ENCODE measurements at regions not wholly inside any gene's neighbourhood (a gene's known extent, or its start where the extent isn't known, plus 50 kb on each side); places are given as distances from the start of the nearest gene placed in this dataset.

DNA sequence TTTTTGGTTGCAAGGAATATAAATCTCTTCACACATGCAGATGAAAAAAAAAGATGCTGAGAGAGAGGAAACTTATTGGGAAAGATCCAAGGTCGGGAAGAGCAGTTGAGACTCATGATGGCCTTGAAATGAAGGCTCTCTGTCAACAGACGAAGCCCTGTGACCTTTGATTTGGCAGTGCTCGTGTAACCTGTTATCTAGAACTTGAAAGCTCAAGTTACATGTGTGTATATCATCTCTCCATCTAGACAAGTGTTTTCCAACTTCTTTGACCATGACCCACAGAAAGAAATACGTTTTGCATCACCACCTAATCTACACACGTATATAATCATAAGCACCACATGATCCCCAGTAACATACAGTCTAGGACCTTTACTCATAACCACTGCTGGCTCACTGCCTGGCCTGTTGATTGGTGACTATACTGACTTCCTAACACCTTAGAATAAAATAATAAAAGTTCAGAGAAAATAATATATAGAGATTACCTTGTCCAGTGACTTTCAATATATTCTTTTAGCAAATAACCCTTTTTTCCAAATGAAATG is 319.0 kb upstream of the PKDCC start:
- TF ChIP-seq, protein P1, sequence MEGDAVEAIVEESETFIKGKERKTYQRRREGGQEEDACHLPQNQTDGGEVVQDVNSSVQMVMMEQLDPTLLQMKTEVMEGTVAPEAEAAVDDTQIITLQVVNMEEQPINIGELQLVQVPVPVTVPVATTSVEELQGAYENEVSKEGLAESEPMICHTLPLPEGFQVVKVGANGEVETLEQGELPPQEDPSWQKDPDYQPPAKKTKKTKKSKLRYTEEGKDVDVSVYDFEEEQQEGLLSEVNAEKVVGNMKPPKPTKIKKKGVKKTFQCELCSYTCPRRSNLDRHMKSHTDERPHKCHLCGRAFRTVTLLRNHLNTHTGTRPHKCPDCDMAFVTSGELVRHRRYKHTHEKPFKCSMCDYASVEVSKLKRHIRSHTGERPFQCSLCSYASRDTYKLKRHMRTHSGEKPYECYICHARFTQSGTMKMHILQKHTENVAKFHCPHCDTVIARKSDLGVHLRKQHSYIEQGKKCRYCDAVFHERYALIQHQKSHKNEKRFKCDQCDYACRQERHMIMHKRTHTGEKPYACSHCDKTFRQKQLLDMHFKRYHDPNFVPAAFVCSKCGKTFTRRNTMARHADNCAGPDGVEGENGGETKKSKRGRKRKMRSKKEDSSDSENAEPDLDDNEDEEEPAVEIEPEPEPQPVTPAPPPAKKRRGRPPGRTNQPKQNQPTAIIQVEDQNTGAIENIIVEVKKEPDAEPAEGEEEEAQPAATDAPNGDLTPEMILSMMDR (IDR thresholded peaks at IDR 0.05; ENCODE audit: low read depth, low read length) = no peak
- no peak overlapping the region for H3K27ac ChIP-seq
- no peaks in the 10 kb centered on the region for H3K9me3 ChIP-seq (ENCODE audit: severe bottlenecking)
- no peaks in the 10 kb centered on the region for H3K36me3 ChIP-seq
- no peaks in the 10 kb centered on the region for H3K27me3 ChIP-seq (ENCODE audit: insufficient read depth, low read depth, severe bottlenecking)
- no peak overlapping the region for H3K4me3 ChIP-seq (ENCODE audit: low read depth, low read length)
- DNase-seq = no peak

- TF ChIP-seq, protein P1 (IDR thresholded peaks at IDR 0.05; ENCODE audit: low read depth, low read length) = no peak
- no peak for DNase-seq
- no peak overlapping the region for H3K4me3 ChIP-seq (ENCODE audit: low read depth, low read length)
- H3K36me3 ChIP-seq = no peaks in the 10 kb centered on the region
- H3K27ac ChIP-seq = no peak overlapping the region
- H3K9me3 ChIP-seq (ENCODE audit: severe bottlenecking) = no peaks in the 10 kb centered on the region
- no peaks in the 10 kb centered on the region for H3K27me3 ChIP-seq (ENCODE audit: insufficient read depth, low read depth, severe bottlenecking)
Observed at GRCh38 chr2:41729800-41730364, 317.9 kb upstream of the PKDCC start.

- H3K27ac ChIP-seq = no peak overlapping the region
- no peaks in the 10 kb centered on the region for H3K9me3 ChIP-seq (ENCODE audit: severe bottlenecking)
- no peaks in the 10 kb centered on the region for H3K27me3 ChIP-seq (ENCODE audit: insufficient read depth, low read depth, severe bottlenecking)
- no peak for DNase-seq
- TF ChIP-seq, protein P1 (IDR thresholded peaks at IDR 0.05; ENCODE audit: low read depth, low read length) = no peak
- H3K36me3 ChIP-seq = no peaks in the 10 kb centered on the region
- no peak overlapping the region for H3K4me3 ChIP-seq (ENCODE audit: low read depth, low read length)
Observed at GRCh38 chr2:41735006-41735405, 312.8 kb upstream of the PKDCC start.

GRCh38 chr2:41735476-41735875 is 312.3 kb upstream of the PKDCC start:
- no peaks in the 10 kb centered on the region for H3K9me3 ChIP-seq (ENCODE audit: severe bottlenecking)
- TF ChIP-seq, protein P1 (IDR thresholded peaks at IDR 0.05; ENCODE audit: low read depth, low read length) = no peak
- H3K4me3 ChIP-seq (ENCODE audit: low read depth, low read length) = no peak overlapping the region
- DNase-seq = no peak
- no peak overlapping the region for H3K27ac ChIP-seq
- no peaks in the 10 kb centered on the region for H3K27me3 ChIP-seq (ENCODE audit: insufficient read depth, low read depth, severe bottlenecking)
- H3K36me3 ChIP-seq = no peaks in the 10 kb centered on the region

- H3K36me3 ChIP-seq = no peaks in the 10 kb centered on the region
- no peak overlapping the region for H3K4me3 ChIP-seq (ENCODE audit: low read depth, low read length)
- TF ChIP-seq, protein P1 (IDR thresholded peaks at IDR 0.05; ENCODE audit: low read depth, low read length) = no peak
Observed at GRCh38 chr2:41736105-41736567, 311.7 kb upstream of the PKDCC start.

DNA sequence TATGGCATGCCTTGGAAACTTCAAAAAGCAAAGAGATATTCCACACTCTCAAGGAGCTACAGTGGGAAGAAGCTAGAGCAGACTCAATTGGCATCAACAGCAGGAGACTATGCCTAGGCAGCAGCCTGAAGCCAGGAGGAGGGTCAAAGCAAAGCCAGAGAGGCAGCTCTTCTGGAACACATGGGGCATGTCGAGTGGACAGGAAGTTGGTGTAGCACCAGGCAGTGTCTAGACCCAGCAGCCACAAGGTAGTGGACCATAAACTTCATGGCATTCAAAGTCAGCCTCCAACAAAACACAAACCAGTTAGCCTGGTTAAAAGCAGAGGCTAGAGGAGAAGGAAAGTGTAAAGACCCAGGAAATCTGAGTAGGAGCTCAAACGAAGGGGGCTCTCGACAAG is 311.2 kb upstream of the PKDCC start:
- Histone ChIP-seq H3K27me3 (ENCODE audit: insufficient read depth, low read depth, severe bottlenecking) (no peaks in the 10 kb centered on the region), H3K4me3 (ENCODE audit: low read depth, low read length) (no peak overlapping the region), H3K9me3 (ENCODE audit: severe bottlenecking) (no peaks in the 10 kb centered on the region), H3K36me3 (no peaks in the 10 kb centered on the region), H3K27ac (no peak overlapping the region)
- DNase-seq = no peak
- TF ChIP-seq, protein P1 (IDR thresholded peaks at IDR 0.05; ENCODE audit: low read depth, low read length) = no peak

More at GRCh38 chr2:41736105-41736567, 311.7 kb upstream of the PKDCC start:
- Histone ChIP-seq H3K27me3 (ENCODE audit: insufficient read depth, low read depth, severe bottlenecking) (no peaks in the 10 kb centered on the region), H3K9me3 (ENCODE audit: severe bottlenecking) (no peaks in the 10 kb centered on the region), H3K27ac (no peak overlapping the region)
- DNase-seq = no peak
